Glutamatergic neuron (in vitro differentiated cells): ENCODE measurements at regions not wholly inside any gene's neighbourhood (a gene's known extent, or its start where the extent isn't known, plus 50 kb on each side); places are given as distances from the start of the nearest gene placed in this dataset.

Source experiments
- DNase-seq: peaks from one replicate; pipeline ENCODE4 v3.0.0; 2022
- H3K27ac Mint-ChIP-seq: one replicate; pipeline ENCODE4 v1.8.0; 2020; ENCODE audit warnings: mild to moderate bottlenecking, mixed read lengths, inconsistent platforms; ENCODE audit not compliant: unreplicated experiment
- H3K27me3 Mint-ChIP-seq: one replicate; pipeline ENCODE4 v1.8.0; 2020; ENCODE audit warnings: mild to moderate bottlenecking, moderate library complexity, mixed read lengths, inconsistent platforms; ENCODE audit not compliant: unreplicated experiment
- H3K36me3 Mint-ChIP-seq: one replicate; pipeline ENCODE4 v1.8.0; 2020; ENCODE audit warnings: mild to moderate bottlenecking, mixed read lengths, inconsistent platforms; ENCODE audit not compliant: unreplicated experiment
- H3K4me1 Mint-ChIP-seq: one replicate; pipeline ENCODE4 v1.8.0; 2020; ENCODE audit warnings: mild to moderate bottlenecking, low read depth, mixed read lengths, inconsistent platforms; ENCODE audit not compliant: unreplicated experiment
- H3K4me3 Mint-ChIP-seq: one replicate; pipeline ENCODE4 v1.8.0; 2020; ENCODE audit warnings: mild to moderate bottlenecking, mixed read lengths, inconsistent platforms; ENCODE audit not compliant: unreplicated experiment
- H3K9me3 Mint-ChIP-seq: one replicate; pipeline ENCODE4 v1.8.0; 2020; ENCODE audit warnings: mild to moderate bottlenecking, moderate library complexity, mixed read lengths, inconsistent platforms; ENCODE audit not compliant: unreplicated experiment
- TF ChIP-seq, protein P1 (sequence below): fragments of 200-600 bp; sonication (generic); IDR thresholded peaks from one replicate; pipeline ENCODE4 v1.5.0; 2021; ENCODE audit not compliant: partially characterized antibody, unreplicated experiment

DNA sequence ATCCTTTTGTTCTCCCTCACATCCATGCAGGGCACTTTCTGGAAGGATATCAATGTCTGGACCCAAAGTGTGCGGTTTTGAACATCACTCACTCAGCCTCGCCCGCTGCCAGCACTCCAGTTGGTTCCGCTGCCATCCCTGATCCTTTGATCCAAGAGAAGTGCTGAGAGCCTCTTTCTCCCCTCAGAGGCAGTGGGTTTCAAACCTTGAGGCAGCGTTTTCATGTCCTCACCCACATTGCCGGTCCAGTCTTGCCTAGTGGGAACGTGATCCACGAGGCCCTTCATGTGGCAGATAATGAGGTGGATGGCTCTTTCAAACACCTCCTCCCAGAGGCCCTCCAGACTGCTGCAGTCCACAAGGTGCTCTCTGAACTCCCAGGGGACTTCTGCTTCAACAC is 122.2 kb downstream of the ACTL8 start:
- peaks cover 2% of the 10 kb centered on the region for H3K4me1 Mint-ChIP-seq
- no peaks in the 10 kb centered on the region for H3K9me3 Mint-ChIP-seq
- TF ChIP-seq, protein P1, sequence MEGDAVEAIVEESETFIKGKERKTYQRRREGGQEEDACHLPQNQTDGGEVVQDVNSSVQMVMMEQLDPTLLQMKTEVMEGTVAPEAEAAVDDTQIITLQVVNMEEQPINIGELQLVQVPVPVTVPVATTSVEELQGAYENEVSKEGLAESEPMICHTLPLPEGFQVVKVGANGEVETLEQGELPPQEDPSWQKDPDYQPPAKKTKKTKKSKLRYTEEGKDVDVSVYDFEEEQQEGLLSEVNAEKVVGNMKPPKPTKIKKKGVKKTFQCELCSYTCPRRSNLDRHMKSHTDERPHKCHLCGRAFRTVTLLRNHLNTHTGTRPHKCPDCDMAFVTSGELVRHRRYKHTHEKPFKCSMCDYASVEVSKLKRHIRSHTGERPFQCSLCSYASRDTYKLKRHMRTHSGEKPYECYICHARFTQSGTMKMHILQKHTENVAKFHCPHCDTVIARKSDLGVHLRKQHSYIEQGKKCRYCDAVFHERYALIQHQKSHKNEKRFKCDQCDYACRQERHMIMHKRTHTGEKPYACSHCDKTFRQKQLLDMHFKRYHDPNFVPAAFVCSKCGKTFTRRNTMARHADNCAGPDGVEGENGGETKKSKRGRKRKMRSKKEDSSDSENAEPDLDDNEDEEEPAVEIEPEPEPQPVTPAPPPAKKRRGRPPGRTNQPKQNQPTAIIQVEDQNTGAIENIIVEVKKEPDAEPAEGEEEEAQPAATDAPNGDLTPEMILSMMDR: no peak
- H3K36me3 Mint-ChIP-seq: no peaks in the 10 kb centered on the region
- H3K27me3 Mint-ChIP-seq: peaks cover 6% of the 10 kb centered on the region
- no peak for DNase-seq
- H3K4me3 Mint-ChIP-seq: no peak overlapping the region
- no peak overlapping the region for H3K27ac Mint-ChIP-seq

DNA sequence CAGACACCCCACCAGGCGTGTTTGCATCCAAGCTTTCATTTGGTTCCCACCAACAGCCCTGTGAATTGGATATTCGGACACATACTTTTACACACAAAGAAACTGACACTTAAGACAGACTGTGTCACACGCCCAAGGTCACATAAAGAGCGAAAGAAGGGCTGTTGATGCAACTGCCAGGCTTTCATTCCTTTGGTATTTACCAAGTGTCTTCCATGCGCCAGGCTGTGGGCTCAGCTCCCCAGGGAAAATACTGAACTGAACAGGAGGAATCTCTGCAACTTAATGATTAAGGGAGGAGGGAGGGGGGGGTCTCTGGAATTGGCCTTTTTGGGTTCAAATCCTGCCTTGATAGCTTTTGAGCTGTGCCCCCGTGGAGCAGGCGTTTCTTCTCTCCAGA is 122.8 kb downstream of the ACTL8 start:
- TF ChIP-seq, protein P1: no peak
- peaks cover 9% of the 10 kb centered on the region for H3K27me3 Mint-ChIP-seq
- DNase-seq: no peak
- peak overlapping the region; percentile 58 for H3K4me3 Mint-ChIP-seq
- H3K4me1 Mint-ChIP-seq: peaks cover 2% of the 10 kb centered on the region
- no peak overlapping the region for H3K27ac Mint-ChIP-seq
- no peaks in the 10 kb centered on the region for H3K36me3 Mint-ChIP-seq
- H3K9me3 Mint-ChIP-seq: peaks cover 2% of the 10 kb centered on the region

DNA sequence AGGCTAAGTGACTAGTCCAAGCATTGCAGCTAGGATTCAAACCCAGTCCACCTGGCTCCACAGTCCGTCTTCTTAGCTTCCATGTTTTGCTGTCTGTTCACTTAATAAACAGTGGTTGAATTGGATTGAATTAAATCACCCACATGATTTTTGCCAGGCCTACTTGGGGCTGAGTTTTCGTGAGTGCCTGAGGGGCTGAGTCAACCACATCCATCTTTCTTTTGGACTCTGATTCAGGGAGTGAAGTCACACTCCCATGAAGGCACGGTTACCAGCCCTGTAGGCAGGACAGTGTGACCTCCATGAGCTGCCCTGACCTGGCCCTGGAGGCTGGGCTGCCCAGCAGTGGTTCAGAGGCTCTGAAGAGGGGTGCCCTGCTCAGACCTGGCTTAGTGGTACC is 123.7 kb downstream of the ACTL8 start:
- Mint-ChIP-seq H3K27me3 (peaks cover 9% of the 10 kb centered on the region), H3K27ac (no peak overlapping the region), H3K36me3 (no peaks in the 10 kb centered on the region), H3K4me3 (no peak overlapping the region), H3K9me3 (peaks cover 2% of the 10 kb centered on the region), H3K4me1 (peaks cover 2% of the 10 kb centered on the region)
- TF ChIP-seq, protein P1: no peak
- DNase-seq: no peak

DNA sequence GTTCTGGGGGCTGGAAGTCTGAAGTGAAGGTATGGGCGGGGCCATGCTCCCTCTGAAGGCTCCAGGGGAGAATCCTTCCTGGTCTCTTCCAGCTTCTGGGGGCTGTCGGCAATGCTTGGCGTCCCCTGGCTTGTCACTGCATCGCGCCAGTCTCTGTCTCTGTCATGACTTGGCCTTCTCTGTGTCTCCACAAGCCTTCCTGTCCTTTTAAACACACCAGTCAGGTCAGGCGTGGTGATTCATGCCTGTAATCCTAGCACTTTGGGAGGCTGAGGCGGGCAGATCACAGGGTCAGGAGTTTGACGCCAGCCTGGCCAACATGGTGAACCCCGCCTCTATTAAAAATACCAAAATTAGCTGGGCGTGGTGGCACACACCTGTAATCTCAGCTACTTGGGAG is 125.3 kb downstream of the ACTL8 start:
- H3K36me3 Mint-ChIP-seq: no peaks in the 10 kb centered on the region
- peaks cover 9% of the 10 kb centered on the region for H3K27me3 Mint-ChIP-seq
- H3K27ac Mint-ChIP-seq: no peak overlapping the region
- TF ChIP-seq, protein P1: no peak
- DNase-seq: no peak
- peaks cover 2% of the 10 kb centered on the region for H3K4me1 Mint-ChIP-seq
- no peak overlapping the region for H3K4me3 Mint-ChIP-seq
- H3K9me3 Mint-ChIP-seq: peaks cover 2% of the 10 kb centered on the region

DNA sequence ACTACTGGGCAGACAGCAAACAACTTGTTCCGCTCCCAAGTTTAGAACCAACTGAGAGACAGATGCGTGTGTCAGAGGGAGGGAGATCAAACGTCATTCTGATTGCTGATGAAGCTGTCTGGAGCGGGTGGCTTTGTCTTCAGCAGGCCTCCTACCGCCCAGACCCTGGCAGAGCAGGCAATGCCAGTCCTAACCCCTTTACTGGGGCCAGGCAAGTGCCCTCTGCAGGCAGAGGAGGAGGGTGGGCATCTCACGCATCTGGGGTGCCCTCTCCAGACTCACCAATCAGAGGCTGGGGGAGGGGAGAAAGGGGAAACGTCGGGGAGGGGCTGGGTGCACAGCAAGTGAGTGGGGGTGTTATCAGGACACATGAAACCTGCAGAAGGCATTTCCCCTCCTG is 126.6 kb downstream of the ACTL8 start:
- no peaks in the 10 kb centered on the region for H3K36me3 Mint-ChIP-seq
- no peak overlapping the region for H3K27ac Mint-ChIP-seq
- peaks cover 2% of the 10 kb centered on the region for H3K9me3 Mint-ChIP-seq
- no peak overlapping the region for H3K4me3 Mint-ChIP-seq
- DNase-seq: no peak
- TF ChIP-seq, protein P1: no peak
- H3K4me1 Mint-ChIP-seq: peaks cover 2% of the 10 kb centered on the region
- peaks cover 7% of the 10 kb centered on the region for H3K27me3 Mint-ChIP-seq
